ENCODE measurements at regions not wholly inside any gene's neighbourhood (a gene's known extent, or its start where the extent isn't known, plus 50 kb on each side); places are given as distances from the start of the nearest gene placed in this dataset.

- no peak for TF ChIP-seq CTCF (IDR thresholded peaks at IDR 0.05; ENCODE audit: low read length)
- TF ChIP-seq EZH2 (IDR thresholded peaks at IDR 0.05; ENCODE audit: borderline replicate concordance, low read length), result no peak
Observed at GRCh38 chr18:60485201-60485600, 112.6 kb upstream of the MC4R start.

All from OCI-LY1 (cell line).